ENCODE measurements at regions not wholly inside any gene's neighbourhood (a gene's known extent, or its start where the extent isn't known, plus 50 kb on each side); places are given as distances from the start of the nearest gene placed in this dataset.

GRCh38 chr13:97843189-97843588, 110.3 kb upstream of the IPO5 start:
- Histone ChIP-seq H3K9ac (ENCODE audit: low read length) (no peak overlapping the region), H3K27ac (ENCODE audit: low read length in 2 of 2) (no peak overlapping the region), H3K27me3 (replicated peaks in 1 of 4; ENCODE audit: control extremely low read depth in 1 of 4, control insufficient read depth in 3 of 4, insufficient read depth in 4 of 4, low read length in 3 of 4) (peaks cover 0 to 2% (median 0%) of the 10 kb centered on the region in 4 experiments), H3K36me3 (replicated peaks in 1 of 2; ENCODE audit: control extremely low read depth in 1 of 2, control insufficient read depth in 1 of 2, extremely low read depth in 1 of 2, insufficient read depth in 2 of 2, low read length in 1 of 2) (no peaks in the 10 kb centered on the region), H3K4me2 (replicated peaks; ENCODE audit: low read depth, low read length, poor library complexity, severe bottlenecking) (no peak overlapping the region), H3K79me2 (ENCODE audit: control insufficient read depth, insufficient read depth, low read length) (no peaks in the 10 kb centered on the region), H3K4me3 (ENCODE audit: control extremely low read depth in 1 of 5, extremely low read depth in 1 of 5, insufficient read depth in 1 of 5, low read depth in 2 of 5, low read length in 4 of 5) (no peak overlapping the region), H4K20me1 (ENCODE audit: control insufficient read depth, insufficient read depth, low read length, poor library complexity, severe bottlenecking) (no peaks in the 10 kb centered on the region), H3K9me3 (ENCODE audit: control extremely low read depth in 1 of 3, control insufficient read depth in 2 of 3, insufficient read depth in 1 of 3, low read length in 2 of 3) (no peaks in the 10 kb centered on the region), H2AFZ (ENCODE audit: insufficient read depth, low read depth, low read length, poor library complexity, severe bottlenecking) (no peak overlapping the region), H3K4me1 (ENCODE audit: control insufficient read depth in 2 of 2, insufficient read depth in 2 of 2, low read length in 2 of 2) (no peaks in the 10 kb centered on the region)
- CTCF ChIA-PET = no interaction called here
- intact Hi-C loops (cut with micrococcal nuclease) = no loop called here
- Mint-ChIP-seq H3K4me3 (no peak overlapping the region), H3K9me3 (ENCODE audit: insufficient read depth) (no peaks in the 10 kb centered on the region), H3K27ac (no peak overlapping the region), H3K27me3 (peaks cover 27% of the 10 kb centered on the region), H3K4me1 (no peaks in the 10 kb centered on the region)
- POLR2A ChIA-PET = no interaction called here
- DNase-seq (no peak), ATAC-seq (ENCODE audit: low read depth) (no peak)
- no peak for TF ChIP-seq EZH2 (IDR thresholded peaks at IDR 0.05; ENCODE audit: borderline replicate concordance, insufficient read depth, low read depth, low read length, poor library complexity, severe bottlenecking)
- TF ChIP-seq CTCF (IDR thresholded peaks at IDR 0.05) = no peak
- no CpG with 5 or more reads among the region's 1 CpG for WGBS (ENCODE audit: insufficient coverage)

- no peak overlapping the region for H3K27ac Mint-ChIP-seq
- no peak overlapping the region for H3K4me3 Mint-ChIP-seq
- no peak overlapping the region for H3K9ac ChIP-seq (ENCODE audit: low read length)
- no peaks in the 10 kb centered on the region for H3K4me1 Mint-ChIP-seq
- peaks cover 29% of the 10 kb centered on the region for H3K27me3 Mint-ChIP-seq
- no peaks in the 10 kb centered on the region for H3K36me3 ChIP-seq (replicated peaks in 1 of 2; ENCODE audit: control extremely low read depth in 1 of 2, control insufficient read depth in 1 of 2, extremely low read depth in 1 of 2, insufficient read depth in 2 of 2, low read length in 1 of 2)
- H3K27me3 ChIP-seq (replicated peaks in 1 of 4; ENCODE audit: control extremely low read depth in 1 of 4, control insufficient read depth in 3 of 4, insufficient read depth in 4 of 4, low read length in 3 of 4) = peaks cover 0 to 2% (median 0%) of the 10 kb centered on the region in 4 experiments
- H3K9me3 ChIP-seq (ENCODE audit: control extremely low read depth in 1 of 3, control insufficient read depth in 2 of 3, insufficient read depth in 1 of 3, low read length in 2 of 3) = no peaks in the 10 kb centered on the region
- no peaks in the 10 kb centered on the region for H3K9me3 Mint-ChIP-seq (ENCODE audit: insufficient read depth)
- no peak overlapping the region for H2AFZ ChIP-seq (ENCODE audit: insufficient read depth, low read depth, low read length, poor library complexity, severe bottlenecking)
- POLR2A ChIA-PET = interaction anchor here (0.7 kb wide), 1 partner anchor 9 kb away, joined by 5 read pairs; no protein-coding TSS in a partner anchor
- no peak overlapping the region for H3K4me3 ChIP-seq (ENCODE audit: control extremely low read depth in 1 of 5, extremely low read depth in 1 of 5, insufficient read depth in 1 of 5, low read depth in 2 of 5, low read length in 4 of 5)
- ATAC-seq (ENCODE audit: low read depth) (no peak), DNase-seq (no peak)
- no peaks in the 10 kb centered on the region for H3K4me1 ChIP-seq (ENCODE audit: control insufficient read depth in 2 of 2, insufficient read depth in 2 of 2, low read length in 2 of 2)
- H3K4me2 ChIP-seq (replicated peaks; ENCODE audit: low read depth, low read length, poor library complexity, severe bottlenecking) = no peak overlapping the region
- intact Hi-C loops (cut with micrococcal nuclease) = no loop called here
- no peaks in the 10 kb centered on the region for H3K79me2 ChIP-seq (ENCODE audit: control insufficient read depth, insufficient read depth, low read length)
- WGBS (ENCODE audit: insufficient coverage) = 46% methylated on average over 3 of the region's 5 CpGs
- no peak overlapping the region for H3K27ac ChIP-seq (ENCODE audit: low read length in 2 of 2)
- no peaks in the 10 kb centered on the region for H4K20me1 ChIP-seq (ENCODE audit: control insufficient read depth, insufficient read depth, low read length, poor library complexity, severe bottlenecking)
- CTCF ChIA-PET = no interaction called here
- TF ChIP-seq CTCF (IDR thresholded peaks at IDR 0.05) = no peak
- TF ChIP-seq EZH2 (IDR thresholded peaks at IDR 0.05; ENCODE audit: borderline replicate concordance, insufficient read depth, low read depth, low read length, poor library complexity, severe bottlenecking) = no peak
These were observed 109.3 kb upstream of the IPO5 start for GRCh38 chr13:97844151-97844550.

Measured in B cell (primary cell).